Body of pancreas (tissue), 4 donors: ENCODE measurements at regions not wholly inside any gene's neighbourhood (a gene's known extent, or its start where the extent isn't known, plus 50 kb on each side); places are given as distances from the start of the nearest gene placed in this dataset.

Source experiments
- ATAC-seq: fragments of 150-250 bp; one replicate; pipeline ENCODE4 v1.9.1; 2016
- DNase-seq, 4 donors: peaks; one replicate each; pipeline ENCODE4 v3.0.0-alpha.2; 2019
- H3K27ac ChIP-seq, 4 donors: fragments of 200-600 bp; sonication (generic); 1 replicate in 3 of 4; 2 replicates in 1 of 4; pipeline versions ENCODE4 v1.5.1 to v1.6.1; 2016 to 2019; ENCODE audit warnings: mild to moderate bottlenecking in 1 of 4, mixed read lengths in 1 of 4, moderate library complexity in 1 of 4
- H3K27me3 ChIP-seq, 2 donors: fragments of 200-600 bp; sonication (generic); one replicate each; pipeline ENCODE4 v1.6.0; 2016; ENCODE audit warnings: mild to moderate bottlenecking in 1 of 2
- H3K36me3 ChIP-seq, 2 donors: fragments of 200-600 bp; sonication (generic); replicated peaks in 1 of 2; 2 replicates each; pipeline ENCODE4 v1.5.1; 2016; ENCODE audit warnings: low read depth in 2 of 2; ENCODE audit not compliant: insufficient read depth in 1 of 2
- H3K4me1 ChIP-seq: fragments of 200-600 bp; sonication (generic); one replicate; pipeline ENCODE4 v1.6.0; 2016
- H3K4me3 ChIP-seq, 2 donors: fragments of 200-600 bp; sonication (generic); 1 replicate in 1 of 2; 2 replicates in 1 of 2; pipeline ENCODE4 v1.5.1; 2016 to 2019
- H3K9me3 ChIP-seq, 3 donors: fragments of 200-600 bp; sonication (generic); 1 replicate in 2 of 3; 2 replicates in 1 of 3; pipeline ENCODE4 v1.5.1; 2016
- CTCF ChIP-seq, 7 experiments: fragments of 450-650 bp in 4 of 7; fragments of 200-600 bp in 3 of 7; sonication (generic) in 3 of 7; IDR thresholded peaks; one replicate each; pipeline ENCODE4 v1.5.1; 2016 to 2019; ENCODE audit warnings: antibody characterized with exemption in 7 of 7
- POLR2A ChIP-seq, 3 donors: fragments of 450-650 bp; IDR thresholded peaks; one replicate each; pipeline ENCODE4 v1.6.1; 2016; ENCODE audit warnings: antibody characterized with exemption in 3 of 3, mild to moderate bottlenecking in 2 of 3
- WGBS, 2 donors: methylation state at CpG; one replicate each; pipeline ENCODE4 v1.1.5; 2017; 5-methylcytosine and 5-hydroxymethylcytosine counted together
- intact Hi-C: fragments of 100-400 bp; cut with DNase I; formaldehyde crosslinking; loops from one replicate; pipeline ENCODE4 v1.15.1; 2023

- 58 to 67% methylated on average over 9 of the region's 9 CpGs for WGBS, 2 donors
Observed at GRCh38 chr12:127685931-127686330, 581.0 kb upstream of the TMEM132C start.

GRCh38 chr12:127687181-127687580 lies 579.8 kb upstream of the TMEM132C start:
- DNase-seq: no peak
- 16 to 23% methylated on average over 2 of the region's 2 CpGs for WGBS, 2 donors
- intact Hi-C loops: no loop called here

More at GRCh38 chr12:127685931-127686330, 581.0 kb upstream of the TMEM132C start:
- H3K36me3 ChIP-seq: no peaks in the 10 kb centered on the region
- DNase-seq (no peak), ATAC-seq (no peak)
- no peak overlapping the region for H3K4me3 ChIP-seq
- H3K4me1 ChIP-seq: no peaks in the 10 kb centered on the region
- no peaks in the 10 kb centered on the region for H3K9me3 ChIP-seq
- intact Hi-C loops: no loop called here
- TF ChIP-seq CTCF (IDR thresholded peaks at IDR 0.05): no peak
- no peak overlapping the region for H3K27ac ChIP-seq
- no peaks in the 10 kb centered on the region for H3K27me3 ChIP-seq

GRCh38 chr12:127688906-127689428 lies 578.0 kb upstream of the TMEM132C start:
- DNase-seq (no peak), ATAC-seq (no peak)
- H3K36me3 ChIP-seq: no peaks in the 10 kb centered on the region
- H3K4me1 ChIP-seq: no peaks in the 10 kb centered on the region
- H3K4me3 ChIP-seq: no peak overlapping the region
- H3K27ac ChIP-seq: no peak overlapping the region
- no peak for TF ChIP-seq POLR2A (IDR thresholded peaks at IDR 0.05)
- TF ChIP-seq CTCF (IDR thresholded peaks at IDR 0.05): no peak
- H3K9me3 ChIP-seq: no peaks in the 10 kb centered on the region
- H3K27me3 ChIP-seq: peaks cover 0 to 4% of the 10 kb centered on the region in 2 donors
- intact Hi-C loops: no loop called here
- WGBS, 2 donors: 37 to 47% methylated on average over 5 of the region's 5 CpGs

More at GRCh38 chr12:127687181-127687580, 579.8 kb upstream of the TMEM132C start:
- no peak for ATAC-seq
- H3K27me3 ChIP-seq: peaks cover 0 to 4% of the 10 kb centered on the region in 2 donors
- no peaks in the 10 kb centered on the region for H3K9me3 ChIP-seq
- H3K36me3 ChIP-seq: no peaks in the 10 kb centered on the region
- H3K4me3 ChIP-seq: no peak overlapping the region
- H3K27ac ChIP-seq: no peak overlapping the region
- no peak for TF ChIP-seq CTCF (IDR thresholded peaks at IDR 0.05)
- no peak for TF ChIP-seq POLR2A (IDR thresholded peaks at IDR 0.05)
- no peaks in the 10 kb centered on the region for H3K4me1 ChIP-seq

GRCh38 chr12:127690161-127690560 lies 576.8 kb upstream of the TMEM132C start:
- ATAC-seq (no peak), DNase-seq (no peak)
- TF ChIP-seq CTCF (IDR thresholded peaks at IDR 0.05) (no peak), POLR2A (IDR thresholded peaks at IDR 0.05) (no peak)
- no peak overlapping the region for H3K27ac ChIP-seq
- no peaks in the 10 kb centered on the region for H3K9me3 ChIP-seq
- WGBS, 2 donors: 43 to 49% methylated on average over 5 of the region's 5 CpGs
- intact Hi-C loops: no loop called here
- no peak overlapping the region for H3K4me3 ChIP-seq
- H3K4me1 ChIP-seq: no peaks in the 10 kb centered on the region
- H3K27me3 ChIP-seq: peaks cover 0 to 4% of the 10 kb centered on the region in 2 donors
- no peaks in the 10 kb centered on the region for H3K36me3 ChIP-seq

GRCh38 chr12:127696963-127697362 lies 570.0 kb upstream of the TMEM132C start:
- no peak overlapping the region for H3K4me3 ChIP-seq
- DNase-seq: no peak
- TF ChIP-seq POLR2A (IDR thresholded peaks at IDR 0.05): no peak
- H3K9me3 ChIP-seq: no peaks in the 10 kb centered on the region
- intact Hi-C loops: no loop called here
- ATAC-seq: no peak
- no peaks in the 10 kb centered on the region for H3K36me3 ChIP-seq
- H3K27ac ChIP-seq: no peak overlapping the region
- H3K27me3 ChIP-seq: no peaks in the 10 kb centered on the region
- no peaks in the 10 kb centered on the region for H3K4me1 ChIP-seq
